ENCODE measurements at regions not wholly inside any gene's neighbourhood (a gene's known extent, or its start where the extent isn't known, plus 50 kb on each side); places are given as distances from the start of the nearest gene placed in this dataset.

DNA sequence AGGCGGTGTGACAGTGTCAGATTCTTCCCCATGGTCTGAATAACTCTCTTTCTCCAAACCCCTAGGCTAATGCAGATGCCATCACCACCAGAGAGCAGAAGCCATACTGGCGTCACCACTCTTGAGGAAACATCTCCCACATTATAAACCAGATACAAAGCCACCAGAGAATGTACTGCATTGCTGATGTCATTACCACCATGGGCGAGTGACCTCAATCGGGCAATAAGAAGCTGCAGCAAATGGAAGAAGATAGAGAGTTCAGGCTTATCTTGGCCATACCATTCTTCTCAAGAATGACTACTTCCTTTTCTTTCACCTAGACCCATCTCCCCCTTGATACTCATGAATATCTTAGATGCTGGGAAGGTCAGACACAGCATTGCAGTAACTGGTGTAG is 1157.2 kb downstream of the TMEM121 start:
- no peak for TF ChIP-seq POLR2AphosphoS5 (IDR thresholded peaks at IDR 0.05; ENCODE audit: low read depth)
- TF ChIP-seq, protein P1, sequence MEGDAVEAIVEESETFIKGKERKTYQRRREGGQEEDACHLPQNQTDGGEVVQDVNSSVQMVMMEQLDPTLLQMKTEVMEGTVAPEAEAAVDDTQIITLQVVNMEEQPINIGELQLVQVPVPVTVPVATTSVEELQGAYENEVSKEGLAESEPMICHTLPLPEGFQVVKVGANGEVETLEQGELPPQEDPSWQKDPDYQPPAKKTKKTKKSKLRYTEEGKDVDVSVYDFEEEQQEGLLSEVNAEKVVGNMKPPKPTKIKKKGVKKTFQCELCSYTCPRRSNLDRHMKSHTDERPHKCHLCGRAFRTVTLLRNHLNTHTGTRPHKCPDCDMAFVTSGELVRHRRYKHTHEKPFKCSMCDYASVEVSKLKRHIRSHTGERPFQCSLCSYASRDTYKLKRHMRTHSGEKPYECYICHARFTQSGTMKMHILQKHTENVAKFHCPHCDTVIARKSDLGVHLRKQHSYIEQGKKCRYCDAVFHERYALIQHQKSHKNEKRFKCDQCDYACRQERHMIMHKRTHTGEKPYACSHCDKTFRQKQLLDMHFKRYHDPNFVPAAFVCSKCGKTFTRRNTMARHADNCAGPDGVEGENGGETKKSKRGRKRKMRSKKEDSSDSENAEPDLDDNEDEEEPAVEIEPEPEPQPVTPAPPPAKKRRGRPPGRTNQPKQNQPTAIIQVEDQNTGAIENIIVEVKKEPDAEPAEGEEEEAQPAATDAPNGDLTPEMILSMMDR (conservative IDR thresholded peaks at IDR 0.05; ENCODE audit: low read depth in 2 of 2): no peak
